ENCODE measurements at regions not wholly inside any gene's neighbourhood (a gene's known extent, or its start where the extent isn't known, plus 50 kb on each side); places are given as distances from the start of the nearest gene placed in this dataset.

DNA sequence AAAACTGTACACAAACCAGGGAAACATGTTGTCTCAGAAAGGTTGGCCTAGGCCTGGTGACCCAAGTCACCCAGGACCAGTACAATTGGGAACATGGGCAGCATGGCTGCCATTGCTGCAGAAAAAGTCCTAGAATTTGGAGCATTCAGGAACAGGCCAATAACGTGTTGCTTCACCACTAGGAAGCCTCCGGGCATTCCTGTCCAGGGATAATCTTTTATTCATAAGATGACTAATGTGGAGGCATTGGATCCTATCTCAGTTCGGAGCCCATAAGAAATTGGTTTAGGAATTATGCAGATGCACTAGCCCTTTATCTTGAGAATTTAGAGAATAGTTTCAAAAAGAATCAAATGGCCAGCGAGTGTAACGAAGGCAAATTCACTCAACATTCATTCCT lies 242.8 kb upstream of the NDST4 start:
- TF ChIP-seq, protein P1, sequence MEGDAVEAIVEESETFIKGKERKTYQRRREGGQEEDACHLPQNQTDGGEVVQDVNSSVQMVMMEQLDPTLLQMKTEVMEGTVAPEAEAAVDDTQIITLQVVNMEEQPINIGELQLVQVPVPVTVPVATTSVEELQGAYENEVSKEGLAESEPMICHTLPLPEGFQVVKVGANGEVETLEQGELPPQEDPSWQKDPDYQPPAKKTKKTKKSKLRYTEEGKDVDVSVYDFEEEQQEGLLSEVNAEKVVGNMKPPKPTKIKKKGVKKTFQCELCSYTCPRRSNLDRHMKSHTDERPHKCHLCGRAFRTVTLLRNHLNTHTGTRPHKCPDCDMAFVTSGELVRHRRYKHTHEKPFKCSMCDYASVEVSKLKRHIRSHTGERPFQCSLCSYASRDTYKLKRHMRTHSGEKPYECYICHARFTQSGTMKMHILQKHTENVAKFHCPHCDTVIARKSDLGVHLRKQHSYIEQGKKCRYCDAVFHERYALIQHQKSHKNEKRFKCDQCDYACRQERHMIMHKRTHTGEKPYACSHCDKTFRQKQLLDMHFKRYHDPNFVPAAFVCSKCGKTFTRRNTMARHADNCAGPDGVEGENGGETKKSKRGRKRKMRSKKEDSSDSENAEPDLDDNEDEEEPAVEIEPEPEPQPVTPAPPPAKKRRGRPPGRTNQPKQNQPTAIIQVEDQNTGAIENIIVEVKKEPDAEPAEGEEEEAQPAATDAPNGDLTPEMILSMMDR (tag by site-specific recombination; IDR thresholded peaks at IDR 0.05), result no peak
- TF ChIP-seq, protein P2, sequence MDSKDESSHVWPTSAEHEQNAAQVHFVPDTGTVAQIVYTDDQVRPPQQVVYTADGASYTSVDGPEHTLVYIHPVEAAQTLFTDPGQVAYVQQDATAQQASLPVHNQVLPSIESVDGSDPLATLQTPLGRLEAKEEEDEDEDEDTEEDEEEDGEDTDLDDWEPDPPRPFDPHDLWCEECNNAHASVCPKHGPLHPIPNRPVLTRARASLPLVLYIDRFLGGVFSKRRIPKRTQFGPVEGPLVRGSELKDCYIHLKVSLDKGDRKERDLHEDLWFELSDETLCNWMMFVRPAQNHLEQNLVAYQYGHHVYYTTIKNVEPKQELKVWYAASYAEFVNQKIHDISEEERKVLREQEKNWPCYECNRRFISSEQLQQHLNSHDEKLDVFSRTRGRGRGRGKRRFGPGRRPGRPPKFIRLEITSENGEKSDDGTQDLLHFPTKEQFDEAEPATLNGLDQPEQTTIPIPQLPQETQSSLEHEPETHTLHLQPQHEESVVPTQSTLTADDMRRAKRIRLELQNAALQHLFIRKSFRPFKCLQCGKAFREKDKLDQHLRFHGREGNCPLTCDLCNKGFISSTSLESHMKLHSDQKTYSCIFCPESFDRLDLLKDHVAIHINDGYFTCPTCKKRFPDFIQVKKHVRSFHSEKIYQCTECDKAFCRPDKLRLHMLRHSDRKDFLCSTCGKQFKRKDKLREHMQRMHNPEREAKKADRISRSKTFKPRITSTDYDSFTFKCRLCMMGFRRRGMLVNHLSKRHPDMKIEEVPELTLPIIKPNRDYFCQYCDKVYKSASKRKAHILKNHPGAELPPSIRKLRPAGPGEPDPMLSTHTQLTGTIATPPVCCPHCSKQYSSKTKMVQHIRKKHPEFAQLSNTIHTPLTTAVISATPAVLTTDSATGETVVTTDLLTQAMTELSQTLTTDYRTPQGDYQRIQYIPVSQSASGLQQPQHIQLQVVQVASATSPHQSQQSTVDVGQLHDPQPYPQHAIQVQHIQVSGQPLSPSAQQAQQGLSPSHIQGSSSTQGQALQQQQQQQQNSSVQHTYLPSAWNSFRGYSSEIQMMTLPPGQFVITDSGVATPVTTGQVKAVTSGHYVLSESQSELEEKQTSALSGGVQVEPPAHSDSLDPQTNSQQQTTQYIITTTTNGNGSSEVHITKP (tag by site-specific recombination; IDR thresholded peaks at IDR 0.05), result no peak
- no peak for TF ChIP-seq ZNF791 (tag by site-specific recombination; IDR thresholded peaks at IDR 0.05)
